Fibroblast of mammary gland (primary cell): ENCODE measurements at regions not wholly inside any gene's neighbourhood (a gene's known extent, or its start where the extent isn't known, plus 50 kb on each side); places are given as distances from the start of the nearest gene placed in this dataset.

ENCODE experiments used
- DNase-seq: peaks from one replicate; pipeline ENCODE4 v3.0.0-alpha.2; 2010; ENCODE audit warnings: low read depth
- H3K4me3 ChIP-seq: 2 replicates; pipeline ENCODE4 v1.5.1; 2011; ENCODE audit warnings: low read depth, mild to moderate bottlenecking, low read length, moderate library complexity; ENCODE audit not compliant: control insufficient read depth
- TF ChIP-seq, protein P1 (sequence below): conservative IDR thresholded peaks from 2 replicates; pipeline ENCODE4 v1.5.1; 2011; ENCODE audit warnings: low read depth, low read length, inconsistent platforms; ENCODE audit not compliant: control insufficient read depth, insufficient read depth

DNA sequence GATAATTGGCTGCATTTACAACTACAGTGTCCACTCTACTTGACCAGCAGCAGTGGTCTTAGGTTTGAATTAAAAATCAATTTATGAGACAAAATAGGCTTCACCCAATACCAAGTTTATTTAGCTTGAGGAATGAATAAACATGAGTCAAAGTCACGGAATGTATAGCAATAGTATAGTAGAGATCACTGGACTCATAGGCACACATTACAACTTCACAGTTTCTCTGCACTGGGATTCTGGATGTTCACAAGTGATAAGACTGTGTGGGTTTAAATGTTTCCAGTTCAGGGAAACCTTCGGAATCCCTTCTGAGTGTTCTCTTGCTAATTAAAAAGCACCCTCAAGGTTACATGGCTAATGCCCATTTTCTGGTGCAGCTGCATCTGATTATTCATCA, 1064.9 kb downstream of the SLITRK5 start:
- TF ChIP-seq, protein P1, sequence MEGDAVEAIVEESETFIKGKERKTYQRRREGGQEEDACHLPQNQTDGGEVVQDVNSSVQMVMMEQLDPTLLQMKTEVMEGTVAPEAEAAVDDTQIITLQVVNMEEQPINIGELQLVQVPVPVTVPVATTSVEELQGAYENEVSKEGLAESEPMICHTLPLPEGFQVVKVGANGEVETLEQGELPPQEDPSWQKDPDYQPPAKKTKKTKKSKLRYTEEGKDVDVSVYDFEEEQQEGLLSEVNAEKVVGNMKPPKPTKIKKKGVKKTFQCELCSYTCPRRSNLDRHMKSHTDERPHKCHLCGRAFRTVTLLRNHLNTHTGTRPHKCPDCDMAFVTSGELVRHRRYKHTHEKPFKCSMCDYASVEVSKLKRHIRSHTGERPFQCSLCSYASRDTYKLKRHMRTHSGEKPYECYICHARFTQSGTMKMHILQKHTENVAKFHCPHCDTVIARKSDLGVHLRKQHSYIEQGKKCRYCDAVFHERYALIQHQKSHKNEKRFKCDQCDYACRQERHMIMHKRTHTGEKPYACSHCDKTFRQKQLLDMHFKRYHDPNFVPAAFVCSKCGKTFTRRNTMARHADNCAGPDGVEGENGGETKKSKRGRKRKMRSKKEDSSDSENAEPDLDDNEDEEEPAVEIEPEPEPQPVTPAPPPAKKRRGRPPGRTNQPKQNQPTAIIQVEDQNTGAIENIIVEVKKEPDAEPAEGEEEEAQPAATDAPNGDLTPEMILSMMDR, result no peak
- no peak for DNase-seq
- no peak overlapping the region for H3K4me3 ChIP-seq

DNA sequence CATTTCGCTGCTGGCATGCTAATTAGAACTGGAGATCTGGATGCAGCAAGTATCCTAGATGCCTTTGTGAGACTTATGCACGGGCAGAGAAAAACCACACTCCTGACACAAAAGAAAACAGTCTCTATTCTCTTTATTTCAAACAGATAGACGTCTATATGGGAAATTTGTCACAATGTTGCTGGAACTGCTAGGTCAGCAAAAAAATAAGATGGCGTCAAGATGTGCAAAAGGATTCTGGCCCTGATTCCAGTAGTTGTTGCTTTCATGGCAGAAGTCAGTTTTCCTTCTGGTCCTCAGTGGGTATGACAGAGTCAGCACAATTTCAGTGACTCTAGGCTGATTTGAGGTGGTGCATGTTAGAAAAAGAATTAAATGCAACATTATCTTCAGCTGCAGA, 1068.0 kb downstream of the SLITRK5 start:
- TF ChIP-seq, protein P1, result no peak
- no peak for DNase-seq
- H3K4me3 ChIP-seq, result no peak overlapping the region

DNA sequence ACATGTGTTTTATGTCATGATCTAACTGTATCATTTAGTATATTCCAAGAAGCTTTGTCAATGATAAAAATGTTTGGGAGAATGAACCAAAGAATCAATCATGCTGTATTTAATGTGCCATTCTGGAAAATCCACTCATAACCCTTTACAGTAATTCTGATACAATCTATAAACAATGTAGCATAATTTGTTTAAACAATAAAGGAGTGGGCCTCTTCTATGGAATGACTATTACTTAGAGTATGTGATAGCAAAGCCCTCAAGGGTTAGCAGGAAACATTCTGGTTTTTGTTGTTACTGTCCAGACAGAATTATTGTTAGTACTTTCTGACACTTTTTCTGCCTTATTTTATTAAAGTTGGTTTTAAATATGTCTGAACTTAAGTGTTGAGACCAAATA, 1073.1 kb downstream of the SLITRK5 start:
- no peak for DNase-seq
- H3K4me3 ChIP-seq, result no peak overlapping the region
- TF ChIP-seq, protein P1, result no peak

DNA sequence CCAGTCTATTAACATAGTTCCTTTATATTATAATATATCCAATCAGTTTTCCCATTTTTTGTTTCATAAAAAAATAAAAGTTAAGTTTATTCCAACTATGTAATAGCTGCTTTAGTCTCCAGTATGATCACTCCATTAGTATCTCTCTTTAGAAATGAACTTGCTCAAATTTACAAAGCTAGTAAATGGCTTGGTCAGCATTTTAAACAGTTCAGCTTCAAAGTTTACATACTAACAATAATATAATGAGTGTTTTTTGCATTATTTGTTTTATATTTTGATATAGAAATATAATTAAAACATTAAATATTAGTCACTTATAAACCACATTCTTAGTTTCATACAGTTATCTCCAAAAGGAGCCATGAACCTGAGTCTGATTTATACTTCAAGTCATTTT, 1073.8 kb downstream of the SLITRK5 start:
- TF ChIP-seq, protein P1, result no peak
- DNase-seq, result no peak
- no peak overlapping the region for H3K4me3 ChIP-seq

DNA sequence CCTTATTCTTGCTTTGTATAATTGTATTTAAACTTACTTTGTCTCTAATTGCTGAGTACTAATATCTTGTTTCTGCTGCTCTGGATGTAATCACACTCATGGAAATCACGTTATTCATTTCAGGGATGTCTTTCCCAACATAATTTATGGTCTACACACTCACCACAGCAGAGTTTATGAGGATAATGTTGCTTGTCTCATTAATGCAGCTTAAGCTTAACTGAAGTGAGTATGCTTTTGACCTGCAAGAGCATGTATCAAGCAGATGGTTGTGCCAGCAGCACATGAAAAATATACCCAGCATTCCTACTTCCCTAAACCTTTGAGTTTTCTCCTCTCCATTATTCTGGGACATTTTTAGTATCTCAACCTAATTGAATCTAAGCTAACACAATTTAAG, 1080.9 kb downstream of the SLITRK5 start:
- no peak for DNase-seq
- TF ChIP-seq, protein P1, result no peak
- no peak overlapping the region for H3K4me3 ChIP-seq

DNA sequence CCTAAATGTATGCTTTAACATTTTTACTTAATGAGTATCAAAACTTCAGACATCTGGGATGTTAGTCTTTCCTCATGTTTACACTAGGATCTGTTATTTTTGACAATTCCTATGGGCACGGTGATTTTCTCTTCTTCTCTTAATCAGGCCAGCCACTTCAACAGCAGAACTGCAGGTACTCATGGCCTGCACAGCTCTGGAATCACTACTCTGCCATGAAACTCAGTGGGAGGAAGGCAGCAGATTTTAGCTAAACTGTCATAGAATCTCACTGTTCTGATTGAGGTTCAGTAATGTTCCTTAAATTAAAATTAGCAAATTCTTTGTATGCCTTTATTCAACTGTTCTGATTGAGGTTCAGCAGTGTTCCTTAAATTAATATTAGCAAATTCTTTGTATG, 1083.0 kb downstream of the SLITRK5 start:
- no peak overlapping the region for H3K4me3 ChIP-seq
- DNase-seq, result no peak
- TF ChIP-seq, protein P1, result no peak

DNA sequence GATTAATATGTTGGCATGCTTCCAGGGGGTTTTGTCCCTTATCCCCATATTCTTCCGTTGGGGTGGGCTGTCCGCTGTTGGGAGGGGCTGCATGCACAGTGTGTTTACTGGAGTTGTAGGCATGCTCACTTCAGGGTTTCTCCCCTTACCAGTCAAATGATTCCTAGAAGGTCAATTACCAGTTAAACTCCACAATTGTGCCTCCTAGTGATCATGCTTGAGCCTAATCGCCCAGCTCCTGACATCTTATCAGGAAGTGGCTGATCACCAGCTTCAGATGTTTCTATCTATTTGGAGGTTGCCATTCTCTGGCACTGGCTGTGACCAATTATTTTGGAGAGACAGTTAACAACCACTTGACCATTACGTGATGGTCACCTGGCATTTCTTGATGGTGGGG, 1090.0 kb downstream of the SLITRK5 start:
- DNase-seq, result no peak
- no peak overlapping the region for H3K4me3 ChIP-seq
- TF ChIP-seq, protein P1, result no peak
